Psoas muscle (tissue), 7 donors: ENCODE measurements at regions not wholly inside any gene's neighbourhood (a gene's known extent, or its start where the extent isn't known, plus 50 kb on each side); places are given as distances from the start of the nearest gene placed in this dataset.

Source experiments
- ATAC-seq, 4 donors: fragments of 200-7000 bp; cut with Tn5 transposase; one replicate each; pipeline ENCODE4 v1.9.1; 2020; ENCODE audit warnings: moderate library complexity in 3 of 4, mild to moderate bottlenecking in 2 of 4
- DNase-seq, 2 donors: peaks; one replicate each; pipeline ENCODE4 v3.0.0-alpha.2; 2020
- H3K27ac ChIP-seq: fragments of 200-600 bp; one replicate; pipeline ENCODE4 v1.8.0; 2022
- H3K27me3 ChIP-seq, 3 donors: fragments of 200-600 bp in 1 of 3; one replicate each; pipeline versions ENCODE4 v1.6.1 to v1.8.0; 2013 to 2022; ENCODE audit warnings: low read length in 2 of 3, mild to moderate bottlenecking in 2 of 3, moderate library complexity in 1 of 3; ENCODE audit not compliant: insufficient read depth in 3 of 3
- H3K36me3 ChIP-seq, 2 donors: fragments of 200-600 bp in 1 of 2; one replicate each; pipeline versions ENCODE4 v1.6.1 to v1.8.0; 2013 to 2022; ENCODE audit warnings: low read depth in 1 of 2, mild to moderate bottlenecking in 1 of 2, moderate library complexity in 1 of 2; ENCODE audit not compliant: insufficient read depth in 1 of 2
- H3K4me1 ChIP-seq: fragments of 200-600 bp; one replicate; pipeline ENCODE4 v1.8.0; 2022
- H3K4me3 ChIP-seq: fragments of 200-600 bp; one replicate; pipeline ENCODE4 v1.8.0; 2022; ENCODE audit warnings: mild to moderate bottlenecking
- H3K9me3 ChIP-seq: fragments of 200-600 bp; one replicate; pipeline ENCODE4 v1.8.0; 2022
- WGBS, 3 donors: extraction: QIAGEN DNeasy Blood & Tissue Kit; methylation state at CpG; one replicate each; pipeline versions ENCODE4 v1.1.6 to v1.1.7; 2013; 5-methylcytosine and 5-hydroxymethylcytosine counted together
- intact Hi-C, 2 donors: fragments of 100-400 bp; cut with DNase I; formaldehyde crosslinking; loops; one replicate each; pipeline versions ENCODE4 v1.11.0 to v1.14.2; 2022
- TF ChIP-seq, protein P1 (sequence below): fragments of 200-600 bp; IDR thresholded peaks from one replicate; pipeline ENCODE4 v1.8.0; 2022; ENCODE audit warnings: antibody characterized with exemption
- donor health status: healthy with polysubstance abuse.
- donor health status: DM: no; HTN: no; CAD: no; lungs with moderate emphysema.
- donor health status: Bipolar disorder and iron deficiency.
- donor health status: healthy.
- donor health status: DM: yes; HTN: yes; CAD: no.
- donor health status: DM: no; HTN: no; CAD: no.
- donor health status: DM: yes; HTN: yes; CAD: no.

DNA sequence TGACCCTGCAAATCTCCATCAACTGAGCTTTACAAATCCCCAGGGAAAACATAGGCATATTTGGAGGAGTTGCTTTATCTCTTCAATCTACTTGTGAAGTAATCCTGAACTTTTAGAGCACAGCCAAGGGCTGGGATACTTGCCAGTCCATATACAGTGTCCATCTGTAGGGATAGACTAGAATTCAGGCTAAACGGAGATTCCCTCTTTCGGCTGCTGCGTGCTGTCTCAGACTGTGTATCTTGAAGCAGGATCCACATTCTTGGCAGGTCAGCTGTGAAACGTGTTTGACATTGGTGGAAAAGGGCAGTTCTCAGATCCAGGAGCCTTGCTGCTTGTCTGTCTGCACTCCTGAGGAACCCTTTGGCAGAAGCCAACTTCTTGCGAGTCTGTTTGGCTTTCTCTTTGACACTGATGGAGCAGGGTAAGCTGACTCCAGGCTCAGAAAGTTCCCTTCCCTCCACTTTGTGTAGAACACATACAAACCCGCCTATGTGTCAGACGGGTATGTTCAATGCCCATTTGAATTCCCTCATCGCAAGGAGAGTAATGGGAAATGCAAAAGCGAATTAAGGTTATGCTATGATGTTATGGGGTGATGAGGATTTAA lies 221.8 kb downstream of the MAP2K4 start:
- H3K9me3 ChIP-seq, result no peaks in the 10 kb centered on the region
- H3K4me1 ChIP-seq, result no peaks in the 10 kb centered on the region
- intact Hi-C loops, result no loop called here
- no peak overlapping the region for H3K4me3 ChIP-seq
- H3K27ac ChIP-seq, result no peak overlapping the region
- DNase-seq (no peak), ATAC-seq (no peak)
- 73 to 76% (median 76%) methylated on average over 9 of the region's 9 CpGs for WGBS, 3 donors
- H3K27me3 ChIP-seq, result peaks cover 0 to 2% (median 0%) of the 10 kb centered on the region in 3 donors
- H3K36me3 ChIP-seq, result no peaks in the 10 kb centered on the region
- TF ChIP-seq, protein P1, sequence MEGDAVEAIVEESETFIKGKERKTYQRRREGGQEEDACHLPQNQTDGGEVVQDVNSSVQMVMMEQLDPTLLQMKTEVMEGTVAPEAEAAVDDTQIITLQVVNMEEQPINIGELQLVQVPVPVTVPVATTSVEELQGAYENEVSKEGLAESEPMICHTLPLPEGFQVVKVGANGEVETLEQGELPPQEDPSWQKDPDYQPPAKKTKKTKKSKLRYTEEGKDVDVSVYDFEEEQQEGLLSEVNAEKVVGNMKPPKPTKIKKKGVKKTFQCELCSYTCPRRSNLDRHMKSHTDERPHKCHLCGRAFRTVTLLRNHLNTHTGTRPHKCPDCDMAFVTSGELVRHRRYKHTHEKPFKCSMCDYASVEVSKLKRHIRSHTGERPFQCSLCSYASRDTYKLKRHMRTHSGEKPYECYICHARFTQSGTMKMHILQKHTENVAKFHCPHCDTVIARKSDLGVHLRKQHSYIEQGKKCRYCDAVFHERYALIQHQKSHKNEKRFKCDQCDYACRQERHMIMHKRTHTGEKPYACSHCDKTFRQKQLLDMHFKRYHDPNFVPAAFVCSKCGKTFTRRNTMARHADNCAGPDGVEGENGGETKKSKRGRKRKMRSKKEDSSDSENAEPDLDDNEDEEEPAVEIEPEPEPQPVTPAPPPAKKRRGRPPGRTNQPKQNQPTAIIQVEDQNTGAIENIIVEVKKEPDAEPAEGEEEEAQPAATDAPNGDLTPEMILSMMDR, result no peak

DNA sequence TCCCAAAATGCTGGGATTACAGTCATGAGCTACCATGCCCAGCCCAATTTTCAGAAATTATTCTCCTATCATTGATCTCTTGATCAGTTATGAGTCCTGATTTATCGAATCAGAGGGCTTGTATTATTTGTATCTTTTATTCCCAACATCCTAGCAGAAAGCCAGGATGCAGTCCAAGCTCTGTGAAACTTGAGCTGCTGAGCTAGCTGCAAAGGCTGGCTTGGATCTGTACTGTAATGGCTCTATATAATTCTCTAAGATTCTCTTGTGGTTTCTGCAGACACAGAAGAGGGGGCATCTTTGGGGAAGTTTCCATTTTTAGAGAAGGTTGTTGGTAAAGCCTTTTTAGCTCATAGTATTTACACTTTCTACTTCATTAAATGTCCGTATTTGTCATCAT lies 227.1 kb downstream of the MAP2K4 start:
- no peak for ATAC-seq
- no peak overlapping the region for H3K27ac ChIP-seq
- no peaks in the 10 kb centered on the region for H3K9me3 ChIP-seq
- no peaks in the 10 kb centered on the region for H3K4me1 ChIP-seq
- no peaks in the 10 kb centered on the region for H3K36me3 ChIP-seq
- WGBS, 3 donors, result 42 to 55% (median 45%) methylated on average over 2 of the region's 2 CpGs
- H3K27me3 ChIP-seq, result peaks cover 0 to 2% (median 0%) of the 10 kb centered on the region in 3 donors
- H3K4me3 ChIP-seq, result no peak overlapping the region
- intact Hi-C loops, result no loop called here
- no peak for DNase-seq
- TF ChIP-seq, protein P1, result no peak

DNA sequence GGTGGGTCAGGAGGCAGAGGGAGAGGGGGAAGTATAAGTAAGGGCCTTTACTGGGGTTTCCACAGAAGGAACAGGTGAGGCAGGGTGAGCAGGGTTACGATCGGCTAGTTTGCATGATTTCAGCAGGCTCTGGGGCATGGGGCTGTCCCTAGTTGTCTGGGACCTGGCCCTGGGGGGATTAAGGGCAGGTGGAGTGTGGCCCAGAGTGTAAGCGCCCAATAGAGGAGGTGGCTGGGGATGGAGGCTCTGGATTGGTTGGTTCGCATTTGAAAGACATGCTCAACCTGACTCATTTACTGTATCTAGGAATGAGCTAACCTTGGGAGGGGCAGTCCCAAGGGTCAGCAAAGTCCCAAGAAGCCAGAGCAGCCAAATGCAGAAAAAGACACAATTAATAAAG lies 230.3 kb downstream of the MAP2K4 start:
- H3K9me3 ChIP-seq, result no peaks in the 10 kb centered on the region
- no peak overlapping the region for H3K27ac ChIP-seq
- no peak overlapping the region for H3K4me3 ChIP-seq
- H3K36me3 ChIP-seq, result no peaks in the 10 kb centered on the region
- DNase-seq, result no peak
- intact Hi-C loops, result loop anchor here in 1 of 2 donors (10.0 kb wide), 1 partner anchor 754 kb away; no protein-coding TSS in a partner anchor
- TF ChIP-seq, protein P1, result no peak
- ATAC-seq, result no peak
- 85 to 94% (median 94%) methylated on average over 4 of the region's 4 CpGs for WGBS, 3 donors
- no peaks in the 10 kb centered on the region for H3K4me1 ChIP-seq
- H3K27me3 ChIP-seq, result no peaks in the 10 kb centered on the region

DNA sequence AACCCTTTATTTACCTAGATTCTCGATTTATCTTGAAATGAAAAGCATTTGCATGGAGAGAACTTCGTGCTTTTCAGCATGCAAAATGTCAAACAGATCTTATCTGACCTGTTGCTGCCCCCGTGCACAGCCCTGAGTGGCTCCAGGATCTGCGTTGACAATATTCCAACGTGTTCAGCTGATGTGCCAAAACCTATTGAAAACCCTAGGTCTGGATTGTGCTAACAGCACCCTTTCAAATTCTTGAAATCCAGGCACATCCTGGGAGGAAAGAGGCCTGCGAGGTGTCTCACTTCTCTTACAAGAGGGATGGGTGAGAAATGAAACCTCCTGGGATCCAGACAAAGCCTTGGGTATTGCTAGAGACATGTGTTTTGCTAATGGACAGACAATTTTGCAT lies 231.8 kb downstream of the MAP2K4 start:
- H3K27me3 ChIP-seq, result no peaks in the 10 kb centered on the region
- TF ChIP-seq, protein P1, result no peak
- ATAC-seq (no peak), DNase-seq (no peak)
- no peaks in the 10 kb centered on the region for H3K9me3 ChIP-seq
- intact Hi-C loops, result loop anchor here in 1 of 2 donors (10.0 kb wide), 1 partner anchor 752 kb away; no protein-coding TSS in a partner anchor
- H3K4me1 ChIP-seq, result no peaks in the 10 kb centered on the region
- H3K27ac ChIP-seq, result no peak overlapping the region
- H3K4me3 ChIP-seq, result no peak overlapping the region
- 65 to 66% (median 66%) methylated on average over 6 of the region's 6 CpGs for WGBS, 3 donors
- H3K36me3 ChIP-seq, result no peaks in the 10 kb centered on the region

DNA sequence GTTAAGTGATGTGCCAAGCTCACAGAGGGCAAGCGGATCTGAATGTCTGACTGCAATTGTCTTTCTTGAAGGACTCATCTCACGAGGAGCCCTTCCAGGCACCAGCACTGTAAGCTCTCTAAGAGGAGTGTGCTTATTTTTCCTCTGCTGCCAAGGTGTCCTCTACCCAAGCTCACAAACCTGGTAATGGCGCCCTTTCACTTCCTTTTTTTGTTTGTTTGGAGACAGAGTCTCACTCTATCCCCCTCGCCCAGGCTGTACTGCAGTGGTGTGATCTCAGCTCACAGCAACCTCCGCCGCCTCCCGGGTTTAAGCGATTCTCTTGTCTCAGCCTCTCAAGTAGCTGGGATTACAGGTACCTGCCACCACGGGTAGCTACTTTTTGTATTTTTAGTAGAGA lies 233.8 kb downstream of the MAP2K4 start:
- intact Hi-C loops, result loop anchor here in 1 of 2 donors (10.0 kb wide), 1 partner anchor 750 kb away; no protein-coding TSS in a partner anchor
- DNase-seq (no peak), ATAC-seq (no peak)
- Histone ChIP-seq H3K36me3 (no peaks in the 10 kb centered on the region), H3K4me3 (no peak overlapping the region), H3K4me1 (no peaks in the 10 kb centered on the region), H3K27ac (no peak overlapping the region), H3K27me3 (no peaks in the 10 kb centered on the region), H3K9me3 (no peaks in the 10 kb centered on the region)
- WGBS, 3 donors, result 87 to 93% (median 90%) methylated on average over 9 of the region's 9 CpGs
- TF ChIP-seq, protein P1, result no peak
